Fibroblast of pulmonary artery (primary cell): ENCODE measurements at regions not wholly inside any gene's neighbourhood (a gene's known extent, or its start where the extent isn't known, plus 50 kb on each side); places are given as distances from the start of the nearest gene placed in this dataset.

Experiments
- DNase-seq: peaks from one replicate; pipeline ENCODE4 v3.0.0-alpha.2; 2010; ENCODE audit warnings: low read depth
- H3K4me3 ChIP-seq: replicated peaks from 2 replicates; pipeline ENCODE4 v1.5.1; 2011; ENCODE audit warnings: low read depth, mild to moderate bottlenecking, control low read depth, low read length, moderate library complexity
- CTCF ChIP-seq: IDR thresholded peaks from 2 replicates; pipeline ENCODE4 v1.5.1; 2011; ENCODE audit warnings: mild to moderate bottlenecking, control low read depth, low read length, inconsistent platforms; ENCODE audit errors: missing control alignments

GRCh38 chr18:10376731-10377130, 77.7 kb upstream of the APCDD1 start:
- TF ChIP-seq CTCF = no peak
- no peak for DNase-seq
- no peak overlapping the region for H3K4me3 ChIP-seq

GRCh38 chr18:10377956-10378355, 76.5 kb upstream of the APCDD1 start:
- no peak for DNase-seq
- no peak overlapping the region for H3K4me3 ChIP-seq
- TF ChIP-seq CTCF = no peak

- DNase-seq = no peak
- no peak for TF ChIP-seq CTCF
- no peak overlapping the region for H3K4me3 ChIP-seq
Measured at GRCh38 chr18:10378688-10379420, 75.6 kb upstream of the APCDD1 start.

- no peak for DNase-seq
- TF ChIP-seq CTCF = no peak
- no peak overlapping the region for H3K4me3 ChIP-seq
Measured at GRCh38 chr18:10379522-10379921, 74.9 kb upstream of the APCDD1 start.

GRCh38 chr18:10381516-10381915, 72.9 kb upstream of the APCDD1 start:
- no peak for DNase-seq
- TF ChIP-seq CTCF = no peak
- H3K4me3 ChIP-seq = no peak overlapping the region

GRCh38 chr18:10381951-10382350, 72.5 kb upstream of the APCDD1 start:
- DNase-seq = no peak
- no peak overlapping the region for H3K4me3 ChIP-seq
- no peak for TF ChIP-seq CTCF

GRCh38 chr18:10386049-10386448, 68.4 kb upstream of the APCDD1 start:
- TF ChIP-seq CTCF = no peak
- DNase-seq = no peak
- H3K4me3 ChIP-seq = no peak overlapping the region
